ENCODE measurements at regions not wholly inside any gene's neighbourhood (a gene's known extent, or its start where the extent isn't known, plus 50 kb on each side); places are given as distances from the start of the nearest gene placed in this dataset.

DNA sequence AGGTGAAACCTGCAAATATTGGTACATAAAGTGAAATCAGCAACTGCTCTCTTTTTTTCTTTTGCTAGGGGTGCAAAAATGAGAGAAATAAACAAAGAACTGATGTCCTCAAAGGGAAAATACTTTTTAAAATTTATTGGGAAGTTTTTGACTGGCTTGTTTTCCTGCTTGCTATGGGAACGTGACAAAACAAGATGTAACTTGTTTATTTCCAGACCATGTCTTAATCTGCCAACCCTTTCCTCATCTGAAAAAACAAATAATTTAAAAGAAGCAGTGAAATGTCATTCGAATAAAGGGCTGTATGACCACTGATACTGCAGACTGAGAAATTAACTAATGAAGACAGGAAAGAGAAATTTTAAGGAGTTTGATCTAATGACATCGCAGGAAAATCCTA is 221.9 kb downstream of the CBLN4 start:
- no peak overlapping the region for H3K4me3 Mint-ChIP-seq
- H3K4me3 ChIP-seq (ENCODE audit: low read length in 2 of 2), result no peak overlapping the region
- no peaks in the 10 kb centered on the region for H3K27me3 ChIP-seq (ENCODE audit: insufficient read depth, low read length)
- no peak for DNase-seq
- H3K4me1 ChIP-seq (ENCODE audit: insufficient read depth, low read length), result no peaks in the 10 kb centered on the region
- POLR2A ChIA-PET (ENCODE audit: partially characterized antibody), result no interaction called here
- H3K36me3 Mint-ChIP-seq, result no peaks in the 10 kb centered on the region
- H3K27ac Mint-ChIP-seq, result no peak overlapping the region
- CTCF ChIA-PET (ENCODE audit: partially characterized antibody), result no interaction called here
- H3K27ac ChIP-seq (ENCODE audit: low read depth, low read length), result no peak overlapping the region
- no peaks in the 10 kb centered on the region for H3K9me3 ChIP-seq (ENCODE audit: control insufficient read depth in 1 of 2, low read length in 2 of 2)
- H3K27me3 Mint-ChIP-seq, result no peaks in the 10 kb centered on the region
- peaks cover 0 to 19% (median 4%) of the 10 kb centered on the region in 8 donors for H3K9me3 Mint-ChIP-seq
- no peaks in the 10 kb centered on the region for H3K36me3 ChIP-seq (ENCODE audit: insufficient read depth, low read length)
- H3K4me1 Mint-ChIP-seq, result no peaks in the 10 kb centered on the region
- intact Hi-C loops (cut with micrococcal nuclease), result no loop called here

GRCh38 chr20:55782912-55783253 is 222.4 kb downstream of the CBLN4 start:
- H3K9me3 Mint-ChIP-seq, result peaks cover 0 to 21% (median 4%) of the 10 kb centered on the region in 8 donors
- Histone ChIP-seq H3K4me1 (ENCODE audit: insufficient read depth, low read length) (no peaks in the 10 kb centered on the region), H3K27ac (ENCODE audit: low read depth, low read length) (no peak overlapping the region), H3K4me3 (ENCODE audit: low read length in 2 of 2) (no peak overlapping the region), H3K36me3 (ENCODE audit: insufficient read depth, low read length) (no peaks in the 10 kb centered on the region), H3K9me3 (ENCODE audit: control insufficient read depth in 1 of 2, low read length in 2 of 2) (no peaks in the 10 kb centered on the region), H3K27me3 (ENCODE audit: insufficient read depth, low read length) (no peaks in the 10 kb centered on the region)
- no peaks in the 10 kb centered on the region for H3K27me3 Mint-ChIP-seq
- POLR2A ChIA-PET (ENCODE audit: partially characterized antibody), result no interaction called here
- H3K27ac Mint-ChIP-seq, result no peak overlapping the region
- no peaks in the 10 kb centered on the region for H3K36me3 Mint-ChIP-seq
- CTCF ChIA-PET (ENCODE audit: partially characterized antibody), result no interaction called here
- no peak overlapping the region for H3K4me3 Mint-ChIP-seq
- intact Hi-C loops (cut with micrococcal nuclease), result no loop called here
- no peaks in the 10 kb centered on the region for H3K4me1 Mint-ChIP-seq
- DNase-seq, result no peak

DNA sequence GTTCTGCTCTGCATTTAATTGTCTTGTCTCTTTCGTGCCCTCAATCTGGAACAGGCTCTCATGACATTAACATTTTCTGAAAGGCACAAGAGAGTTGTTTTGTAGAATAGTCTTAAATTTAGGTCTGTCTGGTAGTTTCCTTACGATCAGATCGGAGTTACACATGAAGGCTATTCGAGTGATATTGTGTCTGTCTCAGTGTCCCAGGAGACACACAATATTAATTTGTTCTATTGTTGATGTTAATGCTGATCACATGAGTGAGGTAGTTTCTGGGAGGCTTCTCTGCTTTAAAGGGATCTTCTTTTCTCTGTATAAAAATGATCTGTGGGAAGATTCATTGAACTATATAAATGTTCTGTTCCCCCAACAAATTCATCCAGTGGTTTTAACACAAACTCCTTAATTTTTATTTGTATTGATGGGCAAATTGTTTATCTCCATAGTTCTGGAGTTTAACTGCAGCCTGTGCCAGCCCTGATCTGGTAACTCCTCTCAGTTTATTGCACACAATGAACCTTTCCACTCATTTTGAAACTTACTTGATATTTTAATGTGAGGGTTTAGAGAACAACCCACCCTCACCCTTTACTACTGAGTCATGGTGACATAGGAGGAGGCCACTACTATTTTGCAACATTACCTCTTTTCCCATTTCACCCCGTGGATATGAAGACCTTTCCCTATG is 223.0 kb downstream of the CBLN4 start:
- H3K36me3 ChIP-seq (ENCODE audit: insufficient read depth, low read length), result no peaks in the 10 kb centered on the region
- H3K4me1 Mint-ChIP-seq, result no peaks in the 10 kb centered on the region
- H3K36me3 Mint-ChIP-seq, result no peaks in the 10 kb centered on the region
- H3K27me3 Mint-ChIP-seq, result no peaks in the 10 kb centered on the region
- ChIA-PET CTCF (ENCODE audit: partially characterized antibody) (no interaction called here), POLR2A (ENCODE audit: partially characterized antibody) (no interaction called here)
- H3K27me3 ChIP-seq (ENCODE audit: insufficient read depth, low read length), result no peaks in the 10 kb centered on the region
- H3K4me1 ChIP-seq (ENCODE audit: insufficient read depth, low read length), result no peaks in the 10 kb centered on the region
- H3K27ac Mint-ChIP-seq, result no peak overlapping the region
- peaks cover 0 to 21% (median 4%) of the 10 kb centered on the region in 8 donors for H3K9me3 Mint-ChIP-seq
- H3K27ac ChIP-seq (ENCODE audit: low read depth, low read length), result no peak overlapping the region
- DNase-seq, result no peak
- no peaks in the 10 kb centered on the region for H3K9me3 ChIP-seq (ENCODE audit: control insufficient read depth in 1 of 2, low read length in 2 of 2)
- intact Hi-C loops (cut with micrococcal nuclease), result no loop called here
- H3K4me3 ChIP-seq (ENCODE audit: low read length in 2 of 2), result no peak overlapping the region
- no peak overlapping the region for H3K4me3 Mint-ChIP-seq

GRCh38 chr20:55778796-55779195 is 226.5 kb downstream of the CBLN4 start:
- Mint-ChIP-seq H3K27ac (no peak overlapping the region), H3K4me3 (no peak overlapping the region), H3K36me3 (no peaks in the 10 kb centered on the region), H3K27me3 (no peaks in the 10 kb centered on the region), H3K9me3 (peaks cover 0 to 21% (median 6%) of the 10 kb centered on the region in 8 donors), H3K4me1 (no peaks in the 10 kb centered on the region)
- no peak for DNase-seq
- POLR2A ChIA-PET (ENCODE audit: partially characterized antibody), result no interaction called here
- H3K9me3 ChIP-seq (ENCODE audit: control insufficient read depth in 1 of 2, low read length in 2 of 2), result no peaks in the 10 kb centered on the region
- H3K27me3 ChIP-seq (ENCODE audit: insufficient read depth, low read length), result no peaks in the 10 kb centered on the region
- H3K4me3 ChIP-seq (ENCODE audit: low read length in 2 of 2), result no peak overlapping the region
- intact Hi-C loops (cut with micrococcal nuclease), result no loop called here
- CTCF ChIA-PET (ENCODE audit: partially characterized antibody), result no interaction called here
- no peaks in the 10 kb centered on the region for H3K4me1 ChIP-seq (ENCODE audit: insufficient read depth, low read length)
- no peak overlapping the region for H3K27ac ChIP-seq (ENCODE audit: low read depth, low read length)
- no peaks in the 10 kb centered on the region for H3K36me3 ChIP-seq (ENCODE audit: insufficient read depth, low read length)

DNA sequence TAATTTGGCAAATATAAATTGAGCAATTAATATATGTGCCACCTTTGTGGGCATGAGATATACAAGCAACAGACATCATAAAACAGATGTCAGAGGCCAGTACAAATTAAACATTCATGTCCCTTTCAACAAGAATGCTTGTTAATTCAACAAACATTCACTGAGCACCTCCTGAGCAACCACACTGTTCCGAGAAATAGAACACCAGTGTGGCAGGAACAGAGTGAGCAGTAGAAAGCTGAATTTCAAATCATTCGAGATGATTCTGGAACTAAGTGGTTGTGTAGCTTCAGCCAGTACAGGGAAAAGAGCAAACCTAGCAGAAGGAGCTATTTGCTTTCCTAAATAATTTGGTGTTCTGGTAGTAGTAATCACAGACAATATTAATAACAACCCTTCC is 227.7 kb downstream of the CBLN4 start:
- H3K9me3 ChIP-seq (ENCODE audit: control insufficient read depth in 1 of 2, low read length in 2 of 2), result no peaks in the 10 kb centered on the region
- no peak overlapping the region for H3K27ac ChIP-seq (ENCODE audit: low read depth, low read length)
- DNase-seq, result no peak
- ChIA-PET CTCF (ENCODE audit: partially characterized antibody) (no interaction called here), POLR2A (ENCODE audit: partially characterized antibody) (no interaction called here)
- intact Hi-C loops (cut with micrococcal nuclease), result no loop called here
- H3K4me3 ChIP-seq (ENCODE audit: low read length in 2 of 2), result no peak overlapping the region
- H3K4me1 ChIP-seq (ENCODE audit: insufficient read depth, low read length), result no peaks in the 10 kb centered on the region
- Mint-ChIP-seq H3K27ac (no peak overlapping the region), H3K9me3 (peaks cover 2 to 21% (median 6%) of the 10 kb centered on the region in 8 donors), H3K4me3 (no peak overlapping the region), H3K27me3 (no peaks in the 10 kb centered on the region), H3K4me1 (no peaks in the 10 kb centered on the region), H3K36me3 (no peaks in the 10 kb centered on the region)
- no peaks in the 10 kb centered on the region for H3K27me3 ChIP-seq (ENCODE audit: insufficient read depth, low read length)
- H3K36me3 ChIP-seq (ENCODE audit: insufficient read depth, low read length), result no peaks in the 10 kb centered on the region

DNA sequence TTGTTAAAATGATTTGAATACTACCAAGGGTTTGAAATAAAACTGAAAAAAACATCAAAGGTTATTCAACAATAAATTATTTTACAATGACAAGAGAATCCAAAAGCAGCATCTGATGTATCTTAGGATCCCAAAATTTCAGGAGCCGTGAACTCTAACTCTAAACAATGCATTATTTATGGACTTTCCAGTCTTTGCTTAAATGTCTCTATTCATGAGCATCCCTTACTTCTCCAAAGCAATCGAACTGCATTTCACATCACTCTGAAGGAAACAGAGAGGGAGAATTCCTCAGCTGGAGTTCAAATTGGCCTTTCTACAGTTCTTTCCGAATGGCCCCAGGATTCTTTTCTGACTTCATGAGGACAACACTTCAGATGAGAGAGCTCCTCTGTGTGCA is 229.1 kb downstream of the CBLN4 start:
- Mint-ChIP-seq H3K4me1 (no peaks in the 10 kb centered on the region), H3K9me3 (peaks cover 2 to 18% (median 6%) of the 10 kb centered on the region in 8 donors), H3K27me3 (no peaks in the 10 kb centered on the region), H3K4me3 (no peak overlapping the region), H3K36me3 (no peaks in the 10 kb centered on the region), H3K27ac (no peak overlapping the region)
- Histone ChIP-seq H3K36me3 (ENCODE audit: insufficient read depth, low read length) (no peaks in the 10 kb centered on the region), H3K9me3 (ENCODE audit: control insufficient read depth in 1 of 2, low read length in 2 of 2) (no peaks in the 10 kb centered on the region), H3K27me3 (ENCODE audit: insufficient read depth, low read length) (no peaks in the 10 kb centered on the region), H3K27ac (ENCODE audit: low read depth, low read length) (no peak overlapping the region), H3K4me1 (ENCODE audit: insufficient read depth, low read length) (no peaks in the 10 kb centered on the region), H3K4me3 (ENCODE audit: low read length in 2 of 2) (no peak overlapping the region)
- intact Hi-C loops (cut with micrococcal nuclease), result no loop called here
- no peak for DNase-seq
- ChIA-PET CTCF (ENCODE audit: partially characterized antibody) (no interaction called here), POLR2A (ENCODE audit: partially characterized antibody) (no interaction called here)

- Histone ChIP-seq H3K27ac (ENCODE audit: low read depth, low read length) (no peak overlapping the region), H3K36me3 (ENCODE audit: insufficient read depth, low read length) (no peaks in the 10 kb centered on the region), H3K4me3 (ENCODE audit: low read length in 2 of 2) (no peak overlapping the region), H3K9me3 (ENCODE audit: control insufficient read depth in 1 of 2, low read length in 2 of 2) (no peaks in the 10 kb centered on the region), H3K27me3 (ENCODE audit: insufficient read depth, low read length) (no peaks in the 10 kb centered on the region), H3K4me1 (ENCODE audit: insufficient read depth, low read length) (no peaks in the 10 kb centered on the region)
- H3K4me1 Mint-ChIP-seq, result no peaks in the 10 kb centered on the region
- H3K27me3 Mint-ChIP-seq, result no peaks in the 10 kb centered on the region
- H3K4me3 Mint-ChIP-seq, result no peak overlapping the region
- DNase-seq, result no peak
- no peak overlapping the region for H3K27ac Mint-ChIP-seq
- ChIA-PET CTCF (ENCODE audit: partially characterized antibody) (no interaction called here), POLR2A (ENCODE audit: partially characterized antibody) (no interaction called here)
- H3K36me3 Mint-ChIP-seq, result no peaks in the 10 kb centered on the region
- intact Hi-C loops (cut with micrococcal nuclease), result no loop called here
- peaks cover 2 to 17% (median 6%) of the 10 kb centered on the region in 8 donors for H3K9me3 Mint-ChIP-seq
Measured at GRCh38 chr20:55774628-55775027, 230.7 kb downstream of the CBLN4 start.

DNA sequence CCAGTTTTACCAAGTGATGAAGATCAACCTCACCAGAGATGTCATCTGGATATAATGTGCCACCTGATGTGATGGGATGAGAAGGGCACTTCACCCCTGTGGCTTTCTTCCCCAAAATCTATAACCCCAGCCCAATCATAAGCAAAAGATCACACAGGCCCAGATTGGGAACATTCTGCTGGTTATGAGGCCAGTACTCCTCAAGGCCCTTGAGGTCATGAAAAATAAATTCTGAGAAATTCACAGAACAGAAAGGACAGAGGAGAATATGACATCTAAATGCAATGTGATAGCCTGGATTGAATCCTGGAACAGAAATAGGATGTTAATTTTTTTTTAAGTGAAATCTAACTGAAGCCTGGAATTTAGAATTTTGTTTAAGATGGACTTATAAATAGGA is 243.5 kb downstream of the CBLN4 start:
- no peak for DNase-seq
- POLR2A ChIA-PET (ENCODE audit: partially characterized antibody), result no interaction called here
- intact Hi-C loops (cut with micrococcal nuclease), result no loop called here

More for the DNA sequence above, 243.5 kb downstream of the CBLN4 start:
- CTCF ChIA-PET (ENCODE audit: partially characterized antibody), result no interaction called here
- Histone ChIP-seq H3K9me3 (ENCODE audit: control insufficient read depth in 1 of 2, low read length in 2 of 2) (no peaks in the 10 kb centered on the region), H3K4me1 (ENCODE audit: insufficient read depth, low read length) (no peaks in the 10 kb centered on the region), H3K4me3 (ENCODE audit: low read length in 2 of 2) (no peak overlapping the region), H3K27me3 (ENCODE audit: insufficient read depth, low read length) (no peaks in the 10 kb centered on the region), H3K27ac (ENCODE audit: low read depth, low read length) (no peak overlapping the region), H3K36me3 (ENCODE audit: insufficient read depth, low read length) (no peaks in the 10 kb centered on the region)
- no peak overlapping the region for H3K27ac Mint-ChIP-seq
- H3K36me3 Mint-ChIP-seq, result peaks cover 0 to 3% of the 10 kb centered on the region in 2 donors
- peaks cover 4 to 45% (median 20%) of the 10 kb centered on the region in 8 donors for H3K9me3 Mint-ChIP-seq
- no peak overlapping the region for H3K4me3 Mint-ChIP-seq
- no peaks in the 10 kb centered on the region for H3K4me1 Mint-ChIP-seq
- no peaks in the 10 kb centered on the region for H3K27me3 Mint-ChIP-seq
